ENCODE measurements at regions not wholly inside any gene's neighbourhood (a gene's known extent, or its start where the extent isn't known, plus 50 kb on each side); places are given as distances from the start of the nearest gene placed in this dataset.

- Histone ChIP-seq H3K9me3 (ENCODE audit: control insufficient read depth in 5 of 5, low read length in 5 of 5) (no peaks in the 10 kb centered on the region), H3K27ac (ENCODE audit: low read depth, low read length) (no peak overlapping the region), H3K27me3 (ENCODE audit: control insufficient read depth in 5 of 5, insufficient read depth in 4 of 5, low read length in 5 of 5) (no peaks in the 10 kb centered on the region), H3K36me3 (ENCODE audit: control insufficient read depth in 5 of 5, insufficient read depth in 5 of 5, low read length in 5 of 5) (no peaks in the 10 kb centered on the region), H3K9ac (ENCODE audit: low read length in 5 of 5) (no peak overlapping the region), H3K4me3 (ENCODE audit: low read depth in 1 of 5, low read length in 5 of 5) (no peak overlapping the region), H3K4me1 (ENCODE audit: control insufficient read depth in 5 of 5, insufficient read depth in 5 of 5, low read length in 5 of 5) (peaks cover 0 to 13% (median 3%) of the 10 kb centered on the region in 5 donors)
These were observed 85.8 kb downstream of the NUDT12 start for GRCh38 chr5:103476811-103477210.

- H3K36me3 ChIP-seq (ENCODE audit: control insufficient read depth in 5 of 5, insufficient read depth in 5 of 5, low read length in 5 of 5): no peaks in the 10 kb centered on the region
- no peaks in the 10 kb centered on the region for H3K27me3 ChIP-seq (ENCODE audit: control insufficient read depth in 5 of 5, insufficient read depth in 4 of 5, low read length in 5 of 5)
- H3K9me3 ChIP-seq (ENCODE audit: control insufficient read depth in 5 of 5, low read length in 5 of 5): no peaks in the 10 kb centered on the region
- no peak overlapping the region for H3K9ac ChIP-seq (ENCODE audit: low read length in 5 of 5)
- H3K27ac ChIP-seq (ENCODE audit: low read depth, low read length): no peak overlapping the region
- H3K4me3 ChIP-seq (ENCODE audit: low read depth in 1 of 5, low read length in 5 of 5): no peak overlapping the region
- peaks cover 0 to 13% (median 3%) of the 10 kb centered on the region in 5 donors for H3K4me1 ChIP-seq (ENCODE audit: control insufficient read depth in 5 of 5, insufficient read depth in 5 of 5, low read length in 5 of 5)
These were observed 86.9 kb downstream of the NUDT12 start for GRCh38 chr5:103475629-103476240.

GRCh38 chr5:103474677-103475076, 87.9 kb downstream of the NUDT12 start:
- H3K36me3 ChIP-seq (ENCODE audit: control insufficient read depth in 5 of 5, insufficient read depth in 5 of 5, low read length in 5 of 5): no peaks in the 10 kb centered on the region
- H3K4me3 ChIP-seq (ENCODE audit: low read depth in 1 of 5, low read length in 5 of 5): no peak overlapping the region
- no peaks in the 10 kb centered on the region for H3K9me3 ChIP-seq (ENCODE audit: control insufficient read depth in 5 of 5, low read length in 5 of 5)
- H3K27me3 ChIP-seq (ENCODE audit: control insufficient read depth in 5 of 5, insufficient read depth in 4 of 5, low read length in 5 of 5): no peaks in the 10 kb centered on the region
- H3K4me1 ChIP-seq (ENCODE audit: control insufficient read depth in 5 of 5, insufficient read depth in 5 of 5, low read length in 5 of 5): peaks cover 0 to 13% (median 3%) of the 10 kb centered on the region in 5 donors
- no peak overlapping the region for H3K27ac ChIP-seq (ENCODE audit: low read depth, low read length)
- peak overlapping the region in 1 of 5 donors; percentile 4 for H3K9ac ChIP-seq (ENCODE audit: low read length in 5 of 5)

- H3K9ac ChIP-seq (ENCODE audit: low read length in 5 of 5): no peak overlapping the region
- peaks cover 0 to 13% (median 3%) of the 10 kb centered on the region in 5 donors for H3K4me1 ChIP-seq (ENCODE audit: control insufficient read depth in 5 of 5, insufficient read depth in 5 of 5, low read length in 5 of 5)
- H3K9me3 ChIP-seq (ENCODE audit: control insufficient read depth in 5 of 5, low read length in 5 of 5): no peaks in the 10 kb centered on the region
- H3K4me3 ChIP-seq (ENCODE audit: low read depth in 1 of 5, low read length in 5 of 5): no peak overlapping the region
- H3K27me3 ChIP-seq (ENCODE audit: control insufficient read depth in 5 of 5, insufficient read depth in 4 of 5, low read length in 5 of 5): no peaks in the 10 kb centered on the region
- no peaks in the 10 kb centered on the region for H3K36me3 ChIP-seq (ENCODE audit: control insufficient read depth in 5 of 5, insufficient read depth in 5 of 5, low read length in 5 of 5)
- H3K27ac ChIP-seq (ENCODE audit: low read depth, low read length): peak overlapping the region; percentile 27
These were observed 88.9 kb downstream of the NUDT12 start for GRCh38 chr5:103473725-103474124.

GRCh38 chr5:103472830-103473229, 89.8 kb downstream of the NUDT12 start:
- Histone ChIP-seq H3K27ac (ENCODE audit: low read depth, low read length) (peak overlapping the region; percentile 27), H3K9ac (ENCODE audit: low read length in 5 of 5) (no peak overlapping the region), H3K36me3 (ENCODE audit: control insufficient read depth in 5 of 5, insufficient read depth in 5 of 5, low read length in 5 of 5) (no peaks in the 10 kb centered on the region), H3K9me3 (ENCODE audit: control insufficient read depth in 5 of 5, low read length in 5 of 5) (no peaks in the 10 kb centered on the region), H3K27me3 (ENCODE audit: control insufficient read depth in 5 of 5, insufficient read depth in 4 of 5, low read length in 5 of 5) (no peaks in the 10 kb centered on the region), H3K4me1 (ENCODE audit: control insufficient read depth in 5 of 5, insufficient read depth in 5 of 5, low read length in 5 of 5) (peaks cover 0 to 13% (median 3%) of the 10 kb centered on the region in 5 donors), H3K4me3 (ENCODE audit: low read depth in 1 of 5, low read length in 5 of 5) (no peak overlapping the region)

- Histone ChIP-seq H3K4me1 (ENCODE audit: control insufficient read depth in 5 of 5, insufficient read depth in 5 of 5, low read length in 5 of 5) (peaks cover 0 to 13% (median 3%) of the 10 kb centered on the region in 5 donors), H3K27me3 (ENCODE audit: control insufficient read depth in 5 of 5, insufficient read depth in 4 of 5, low read length in 5 of 5) (no peaks in the 10 kb centered on the region), H3K9me3 (ENCODE audit: control insufficient read depth in 5 of 5, low read length in 5 of 5) (no peaks in the 10 kb centered on the region), H3K4me3 (ENCODE audit: low read depth in 1 of 5, low read length in 5 of 5) (no peak overlapping the region), H3K9ac (ENCODE audit: low read length in 5 of 5) (no peak overlapping the region), H3K36me3 (ENCODE audit: control insufficient read depth in 5 of 5, insufficient read depth in 5 of 5, low read length in 5 of 5) (no peaks in the 10 kb centered on the region), H3K27ac (ENCODE audit: low read depth, low read length) (peak overlapping the region; percentile 14)
These were observed 90.3 kb downstream of the NUDT12 start for GRCh38 chr5:103472265-103472664.

GRCh38 chr5:103469288-103470040, 93.1 kb downstream of the NUDT12 start:
- no peak overlapping the region for H3K4me3 ChIP-seq (ENCODE audit: low read depth in 1 of 5, low read length in 5 of 5)
- H3K27me3 ChIP-seq (ENCODE audit: control insufficient read depth in 5 of 5, insufficient read depth in 4 of 5, low read length in 5 of 5): no peaks in the 10 kb centered on the region
- H3K9ac ChIP-seq (ENCODE audit: low read length in 5 of 5): no peak overlapping the region
- no peak overlapping the region for H3K27ac ChIP-seq (ENCODE audit: low read depth, low read length)
- H3K36me3 ChIP-seq (ENCODE audit: control insufficient read depth in 5 of 5, insufficient read depth in 5 of 5, low read length in 5 of 5): no peaks in the 10 kb centered on the region
- no peaks in the 10 kb centered on the region for H3K9me3 ChIP-seq (ENCODE audit: control insufficient read depth in 5 of 5, low read length in 5 of 5)
- H3K4me1 ChIP-seq (ENCODE audit: control insufficient read depth in 5 of 5, insufficient read depth in 5 of 5, low read length in 5 of 5): peaks cover 0 to 31% (median 10%) of the 10 kb centered on the region in 5 donors

GRCh38 chr5:103467831-103468230, 94.8 kb downstream of the NUDT12 start:
- no peak overlapping the region for H3K9ac ChIP-seq (ENCODE audit: low read length in 5 of 5)
- no peak overlapping the region for H3K4me3 ChIP-seq (ENCODE audit: low read depth in 1 of 5, low read length in 5 of 5)
- H3K4me1 ChIP-seq (ENCODE audit: control insufficient read depth in 5 of 5, insufficient read depth in 5 of 5, low read length in 5 of 5): peaks cover 0 to 29% (median 12%) of the 10 kb centered on the region in 5 donors
- H3K27me3 ChIP-seq (ENCODE audit: control insufficient read depth in 5 of 5, insufficient read depth in 4 of 5, low read length in 5 of 5): no peaks in the 10 kb centered on the region
- H3K9me3 ChIP-seq (ENCODE audit: control insufficient read depth in 5 of 5, low read length in 5 of 5): no peaks in the 10 kb centered on the region
- H3K27ac ChIP-seq (ENCODE audit: low read depth, low read length): no peak overlapping the region
- no peaks in the 10 kb centered on the region for H3K36me3 ChIP-seq (ENCODE audit: control insufficient read depth in 5 of 5, insufficient read depth in 5 of 5, low read length in 5 of 5)

GRCh38 chr5:103466495-103466894, 96.1 kb downstream of the NUDT12 start:
- Histone ChIP-seq H3K9me3 (ENCODE audit: control insufficient read depth in 5 of 5, low read length in 5 of 5) (no peaks in the 10 kb centered on the region), H3K36me3 (ENCODE audit: control insufficient read depth in 5 of 5, insufficient read depth in 5 of 5, low read length in 5 of 5) (no peaks in the 10 kb centered on the region), H3K9ac (ENCODE audit: low read length in 5 of 5) (no peak overlapping the region), H3K4me3 (ENCODE audit: low read depth in 1 of 5, low read length in 5 of 5) (no peak overlapping the region), H3K27me3 (ENCODE audit: control insufficient read depth in 5 of 5, insufficient read depth in 4 of 5, low read length in 5 of 5) (no peaks in the 10 kb centered on the region), H3K27ac (ENCODE audit: low read depth, low read length) (peak overlapping the region; percentile 61), H3K4me1 (ENCODE audit: control insufficient read depth in 5 of 5, insufficient read depth in 5 of 5, low read length in 5 of 5) (peaks cover 0 to 19% (median 12%) of the 10 kb centered on the region in 5 donors)

- H3K4me1 ChIP-seq (ENCODE audit: control insufficient read depth in 5 of 5, insufficient read depth in 5 of 5, low read length in 5 of 5): peaks cover 0 to 19% (median 12%) of the 10 kb centered on the region in 5 donors
- peak overlapping the region; percentile 61 for H3K27ac ChIP-seq (ENCODE audit: low read depth, low read length)
- no peaks in the 10 kb centered on the region for H3K9me3 ChIP-seq (ENCODE audit: control insufficient read depth in 5 of 5, low read length in 5 of 5)
- H3K9ac ChIP-seq (ENCODE audit: low read length in 5 of 5): no peak overlapping the region
- no peaks in the 10 kb centered on the region for H3K36me3 ChIP-seq (ENCODE audit: control insufficient read depth in 5 of 5, insufficient read depth in 5 of 5, low read length in 5 of 5)
- H3K27me3 ChIP-seq (ENCODE audit: control insufficient read depth in 5 of 5, insufficient read depth in 4 of 5, low read length in 5 of 5): no peaks in the 10 kb centered on the region
- H3K4me3 ChIP-seq (ENCODE audit: low read depth in 1 of 5, low read length in 5 of 5): no peak overlapping the region
These were observed 96.7 kb downstream of the NUDT12 start for GRCh38 chr5:103465891-103466290.
